GM21737 (cell line): ENCODE measurements at regions not wholly inside any gene's neighbourhood (a gene's known extent, or its start where the extent isn't known, plus 50 kb on each side); places are given as distances from the start of the nearest gene placed in this dataset.
"Not testable (repeated sequence)": the region's sequence is repeated elsewhere in the genome, so short reads cannot be mapped to it uniquely, and the experiment has no call there.

Source experiments
- ATAC-seq: cut with Tn5 transposase; IDR thresholded peaks from one replicate; pipeline ENCODE4 v1.9.1; 2021; ENCODE audit warnings: mild to moderate bottlenecking, moderate library complexity; ENCODE audit not compliant: unreplicated experiment

GRCh38 chr1:30005972-30006619, 717.3 kb downstream of the MATN1 start:
- no peak for ATAC-seq

GRCh38 chr1:30001732-30002039, 721.7 kb downstream of the MATN1 start:
- ATAC-seq: no peak

GRCh38 chr1:30001011-30001731, 722.2 kb downstream of the MATN1 start:
- ATAC-seq: no peak

GRCh38 chr1:30000266-30000665, 723.1 kb downstream of the MATN1 start:
- no peak for ATAC-seq

GRCh38 chr1:29999595-29999994, 723.8 kb downstream of the MATN1 start:
- ATAC-seq: no peak

- no peak for ATAC-seq
Observed at GRCh38 chr1:29998686-29999085, 724.7 kb downstream of the MATN1 start.

- not testable (repeated sequence) for ATAC-seq
Observed at GRCh38 chr1:29997818-29998217, 725.6 kb downstream of the MATN1 start.

GRCh38 chr1:29993950-29994349, 729.4 kb downstream of the MATN1 start:
- no peak for ATAC-seq

- no peak for ATAC-seq
Observed at GRCh38 chr1:29991815-29992214, 731.6 kb downstream of the MATN1 start.

- no peak for ATAC-seq
Observed at GRCh38 chr1:29991025-29991424, 732.4 kb downstream of the MATN1 start.

GRCh38 chr1:29990304-29990703, 733.1 kb downstream of the MATN1 start:
- no peak for ATAC-seq

- ATAC-seq: no peak
Observed at GRCh38 chr1:29986986-29987385, 736.4 kb downstream of the MATN1 start.

GRCh38 chr1:29985606-29985945, 737.8 kb downstream of the MATN1 start:
- no peak for ATAC-seq

GRCh38 chr1:29984862-29985605, 738.4 kb downstream of the MATN1 start:
- ATAC-seq: no peak

GRCh38 chr1:29984166-29984861, 739.1 kb downstream of the MATN1 start:
- ATAC-seq: no peak

GRCh38 chr1:29983321-29983720, 740.1 kb downstream of the MATN1 start:
- ATAC-seq: no peak

- ATAC-seq: no peak
Observed at GRCh38 chr1:29981586-29982239, 741.7 kb downstream of the MATN1 start.

GRCh38 chr1:29977550-29977949, 741.2 kb downstream of the PTPRU start:
- ATAC-seq: no peak

- no peak for ATAC-seq
Observed at GRCh38 chr1:29975036-29975694, 738.8 kb downstream of the PTPRU start.

- ATAC-seq: no peak
Observed at GRCh38 chr1:29974316-29974724, 738.0 kb downstream of the PTPRU start.

GRCh38 chr1:29973406-29973805, 737.1 kb downstream of the PTPRU start:
- no peak for ATAC-seq
